IMR-90 (cell line): ENCODE measurements at regions not wholly inside any gene's neighbourhood (a gene's known extent, or its start where the extent isn't known, plus 50 kb on each side); places are given as distances from the start of the nearest gene placed in this dataset.

ENCODE experiments used
- ATAC-seq: fragments of 200-7000 bp; cut with Tn5 transposase; 2 replicates; pipeline ENCODE4 v1.9.1; 2020; ENCODE audit warnings: low read depth, mild to moderate bottlenecking, moderate library complexity
- BruUV-seq: library from RNA; stranded (reverse); fragments of 400-500 nt; replicated peaks from 2 replicates; lab custom pipeline; 2021; lab: Mats Ljungman, UMichigan
- CTCF ChIA-PET: fragments of 300-600 bp; formaldehyde crosslinking; extraction: SDS; loops from one replicate; lab custom pipeline; 2021; ENCODE audit warnings: antibody characterized with exemption; lab: Yijun Ruan, JAX
- POLR2A ChIA-PET: fragments of 300-600 bp; sonication (Branson Sonifier 250); formaldehyde crosslinking; loops from one replicate; lab custom pipeline; 2022; ENCODE audit warnings: antibody characterized with exemption; ENCODE audit not compliant: unreplicated experiment; lab: Charles Lee
- DNase-seq: peaks from one replicate; pipeline ENCODE4 v3.0.0; 2013
- H2AFZ ChIP-seq: replicated peaks from 2 replicates; pipeline ENCODE3; 2013; ENCODE audit warnings: low read length, mild to moderate bottlenecking; ENCODE audit not compliant: poor library complexity
- H2AK5ac ChIP-seq: 2 replicates; pipeline ENCODE4 v1.6.1; 2013; ENCODE audit warnings: low read depth, low read length, inconsistent platforms
- H2AK9ac ChIP-seq: replicated peaks from 2 replicates; pipeline ENCODE3; 2013; ENCODE audit warnings: mild to moderate bottlenecking, low read depth, low read length, moderate library complexity; ENCODE audit not compliant: poor library complexity
- H2BK120ac ChIP-seq: 2 replicates; pipeline ENCODE4 v1.6.1; 2013; ENCODE audit warnings: low read depth, low read length, inconsistent platforms
- H2BK15ac ChIP-seq: 3 replicates; pipeline ENCODE4 v1.6.1; 2013; ENCODE audit warnings: low read depth, low read length, inconsistent platforms
- H2BK20ac ChIP-seq: 2 replicates; pipeline ENCODE4 v1.6.1; 2013; ENCODE audit warnings: low read depth, mild to moderate bottlenecking, inconsistent platforms, low read length, moderate library complexity
- H2BK5ac ChIP-seq: 2 replicates; pipeline ENCODE4 v1.6.1; 2013; ENCODE audit warnings: mild to moderate bottlenecking, low read depth, low read length, inconsistent platforms; ENCODE audit not compliant: poor library complexity, severe bottlenecking
- H3K14ac ChIP-seq: replicated peaks from 2 replicates; pipeline ENCODE4 v1.6.1; 2013; ENCODE audit warnings: low read depth, low read length, inconsistent platforms
- H3K18ac ChIP-seq: 2 replicates; pipeline ENCODE4 v1.6.1; 2013; ENCODE audit warnings: low read depth, low read length, control low read depth
- H3K23ac ChIP-seq: 2 replicates; pipeline ENCODE4 v1.6.1; 2013; ENCODE audit warnings: low read depth, low read length, inconsistent platforms
- H3K27ac ChIP-seq: 2 replicates; pipeline ENCODE4 v1.5.1; 2013; ENCODE audit warnings: mild to moderate bottlenecking, control low read depth, low read length; ENCODE audit not compliant: insufficient read depth
- H3K27me3 ChIP-seq: 2 replicates; pipeline ENCODE4 v1.6.1; 2013; ENCODE audit warnings: low read length; ENCODE audit not compliant: control insufficient read depth, insufficient read depth
- H3K36me3 ChIP-seq: 2 replicates; pipeline ENCODE4 v1.6.1; 2013; ENCODE audit warnings: low read length, mixed read lengths; ENCODE audit not compliant: control insufficient read depth, insufficient read depth
- H3K4ac ChIP-seq: 2 replicates; pipeline ENCODE4 v1.6.1; 2013; ENCODE audit warnings: low read depth, low read length, inconsistent platforms
- H3K4me1 ChIP-seq: 2 replicates; pipeline ENCODE4 v1.6.1; 2013; ENCODE audit warnings: low read length, mixed read lengths; ENCODE audit not compliant: control insufficient read depth, insufficient read depth
- H3K4me2 ChIP-seq: 2 replicates; pipeline ENCODE4 v1.6.1; 2013; ENCODE audit warnings: low read depth, mild to moderate bottlenecking, control low read depth, low read length, moderate library complexity
- H3K4me3 ChIP-seq: 2 replicates; pipeline ENCODE4 v1.5.1; 2013; ENCODE audit warnings: low read depth, mild to moderate bottlenecking, control low read depth, low read length, moderate library complexity; ENCODE audit not compliant: insufficient read depth
- H3K56ac ChIP-seq: 2 replicates; pipeline ENCODE4 v1.6.1; 2013; ENCODE audit warnings: low read length, inconsistent platforms; ENCODE audit not compliant: insufficient read depth; ENCODE audit errors: extremely low read depth
- H3K79me1 ChIP-seq, 2 experiments: 2 replicates each; pipeline ENCODE4 v1.6.1; 2013; ENCODE audit warnings: low read length in 2 of 2, inconsistent platforms in 1 of 2, low read depth in 1 of 2
- H3K9ac ChIP-seq: 2 replicates; pipeline ENCODE4 v1.6.1; 2013; ENCODE audit warnings: low read depth, low read length, control low read depth
- H3K9me1 ChIP-seq: 2 replicates; pipeline ENCODE4 v1.6.1; 2013; ENCODE audit warnings: low read length, inconsistent platforms; ENCODE audit not compliant: insufficient read depth
- H3K9me3 ChIP-seq: 2 replicates; pipeline ENCODE4 v1.6.1; 2013; ENCODE audit warnings: low read length; ENCODE audit not compliant: control insufficient read depth, insufficient read depth
- H4K20me1 ChIP-seq: 2 replicates; pipeline ENCODE4 v1.6.1; 2013; ENCODE audit warnings: low read length, inconsistent platforms; ENCODE audit not compliant: insufficient read depth
- H4K5ac ChIP-seq: 2 replicates; pipeline ENCODE4 v1.6.1; 2013; ENCODE audit warnings: mild to moderate bottlenecking, low read depth, low read length, control low read depth
- H4K8ac ChIP-seq, 2 experiments: 2 replicates each; pipeline ENCODE4 v1.6.1; 2013; ENCODE audit warnings: low read depth in 2 of 2, low read length in 2 of 2, control low read depth in 1 of 2, inconsistent platforms in 1 of 2
- H4K91ac ChIP-seq: 2 replicates; pipeline ENCODE4 v1.6.1; 2013; ENCODE audit warnings: low read depth, low read length, inconsistent platforms; ENCODE audit not compliant: insufficient read depth
- BHLHE40 ChIP-seq: fragments of 150-350 bp; IDR thresholded peaks from 2 replicates; pipeline ENCODE4 v1.6.1; 2016; ENCODE audit warnings: mild to moderate bottlenecking, low read depth, low read length
- CEBPB ChIP-seq: IDR thresholded peaks from 2 replicates; pipeline ENCODE4 v1.6.1; 2012; ENCODE audit warnings: low read depth, low read length, improper control_type of control experiment
- CHD1 ChIP-seq: IDR thresholded peaks from 2 replicates; pipeline ENCODE4 v1.6.1; 2012; ENCODE audit warnings: low read depth, low read length, improper control_type of control experiment
- ELK1 ChIP-seq: fragments of 150-350 bp; IDR thresholded peaks from 2 replicates; pipeline ENCODE4 v1.6.1; 2016; ENCODE audit warnings: low read depth, mild to moderate bottlenecking, low read length, moderate library complexity, borderline replicate concordance
- FOS ChIP-seq: fragments of 150-350 bp; IDR thresholded peaks from 2 replicates; pipeline ENCODE4 v1.6.1; 2016; ENCODE audit warnings: low read depth, low read length
- MAFK ChIP-seq: IDR thresholded peaks from 2 replicates; pipeline ENCODE4 v1.6.1; 2012; ENCODE audit warnings: low read depth, low read length, improper control_type of control experiment
- MAZ ChIP-seq: IDR thresholded peaks from 2 replicates; pipeline ENCODE4 v1.6.1; 2012; ENCODE audit warnings: low read depth, mild to moderate bottlenecking, low read length, improper control_type of control experiment, moderate library complexity, borderline replicate concordance
- MXI1 ChIP-seq: IDR thresholded peaks from 2 replicates; pipeline ENCODE4 v1.6.1; 2012; ENCODE audit warnings: low read depth, mild to moderate bottlenecking, low read length, moderate library complexity, borderline replicate concordance
- NFE2L2 ChIP-seq: fragments of 150-350 bp; IDR thresholded peaks from 2 replicates; pipeline ENCODE4 v1.6.1; 2016; ENCODE audit warnings: low read depth, mild to moderate bottlenecking, low read length
- POLR2A ChIP-seq: IDR thresholded peaks from 2 replicates; pipeline ENCODE4 v1.6.1; 2012; ENCODE audit warnings: mild to moderate bottlenecking, low read depth, low read length
- RAD21 ChIP-seq: IDR thresholded peaks from 2 replicates; pipeline ENCODE4 v1.6.1; 2012; ENCODE audit warnings: low read length, improper control_type of control experiment
- RCOR1 ChIP-seq: IDR thresholded peaks from 2 replicates; pipeline ENCODE4 v1.6.1; 2012; ENCODE audit warnings: mild to moderate bottlenecking, low read length, improper control_type of control experiment; ENCODE audit not compliant: insufficient replicate concordance
- RFX5 ChIP-seq: IDR thresholded peaks from 2 replicates; pipeline ENCODE4 v1.8.0; 2012; ENCODE audit warnings: low read depth, mild to moderate bottlenecking, low read length, moderate library complexity
- SMC3 ChIP-seq: fragments of 150-350 bp; IDR thresholded peaks from 2 replicates; pipeline ENCODE4 v1.6.1; 2016; ENCODE audit warnings: low read depth, mild to moderate bottlenecking, antibody characterized with exemption, low read length, moderate library complexity
- USF2 ChIP-seq: fragments of 150-350 bp; IDR thresholded peaks from 2 replicates; pipeline ENCODE4 v1.6.1; 2017; ENCODE audit warnings: mild to moderate bottlenecking, antibody characterized with exemption, low read length, low read depth
- WGBS, 2 experiments: methylation state at CpG; one replicate each; pipeline versions ENCODE4 v1.1.5 to v1.1.7; 2013; ENCODE audit warnings: missing lambda C conversion rate in 2 of 2; ENCODE audit not compliant: insufficient read length in 1 of 2; ENCODE audit errors: extremely low coverage in 2 of 2; 5-methylcytosine and 5-hydroxymethylcytosine counted together
- dilution Hi-C: fragments of 300-500 bp; cut with HindIII; formaldehyde crosslinking; loops from one replicate; pipeline ENCODE4 v1.14.3; 2018; ENCODE audit warnings: low sequenced_read_pairs; ENCODE audit not compliant: unreplicated experiment
- in situ Hi-C: fragments of 300-500 bp; cut with MboI; formaldehyde crosslinking; loops from 3 replicates; pipeline ENCODE4 v1.14.3; 2019; ENCODE audit warnings: low sequenced_read_pairs, inconsistent platforms, mixed read lengths
- intact Hi-C: fragments of 100-400 bp; cut with micrococcal nuclease; formaldehyde crosslinking; loops from 2 replicates; pipeline ENCODE4 v1.10.0; 2022
- TF ChIP-seq, protein P1 (sequence below): conservative IDR thresholded peaks from 2 replicates; pipeline ENCODE4 v1.5.1; 2012; ENCODE audit warnings: mild to moderate bottlenecking, low read depth, low read length, improper control_type of control experiment

DNA sequence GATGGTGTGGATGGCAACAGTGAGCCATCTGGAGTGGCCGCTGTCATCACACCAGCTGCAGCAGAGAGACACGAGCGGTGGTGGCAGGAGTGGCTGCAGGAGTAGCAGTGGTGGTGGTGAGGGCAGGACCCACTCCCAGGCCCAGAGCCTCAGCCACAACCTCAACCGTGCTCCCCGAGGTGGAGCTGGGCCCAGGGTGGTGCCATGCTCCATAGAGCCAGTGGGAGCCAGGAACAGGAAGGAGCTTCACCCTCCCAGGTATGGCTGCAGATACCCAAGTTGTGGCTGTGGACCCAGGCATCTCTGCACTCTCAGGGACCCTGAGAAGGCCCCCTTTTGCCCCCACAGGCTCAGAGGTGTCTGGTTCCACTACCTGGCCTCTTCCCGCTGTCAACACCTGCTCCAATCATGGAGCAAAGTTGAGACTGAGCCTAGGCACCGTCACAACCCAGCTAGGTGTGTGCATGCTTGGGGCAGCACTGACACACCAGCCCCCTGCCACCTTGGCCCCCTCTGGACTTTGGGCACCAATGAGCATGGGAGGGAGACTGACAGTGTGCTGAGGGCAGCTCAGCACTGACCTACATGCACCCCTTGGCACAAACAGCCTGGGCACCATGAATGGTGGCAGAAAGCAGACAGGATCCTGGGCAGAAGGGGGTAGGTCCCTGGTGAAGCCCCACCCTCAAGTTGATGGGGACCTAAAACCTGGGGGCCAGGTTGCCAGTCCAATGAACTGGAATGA is 188.9 kb downstream of the NDUFA10 start:
- intact Hi-C loops = no loop called here
- in situ Hi-C loops = no loop called here
- Histone ChIP-seq H3K4me1 (no peaks in the 10 kb centered on the region), H2BK5ac (no peak overlapping the region), H3K23ac (no peak overlapping the region), H3K18ac (no peak overlapping the region), H3K79me1 (no peaks in the 10 kb centered on the region), H2BK15ac (no peak overlapping the region), H2BK20ac (no peak overlapping the region), H3K4me3 (no peak overlapping the region), H2AK9ac (no peak overlapping the region), H3K9ac (no peak overlapping the region), H2BK120ac (no peak overlapping the region), H3K36me3 (no peaks in the 10 kb centered on the region), H2AFZ (no peak overlapping the region), H3K9me1 (no peaks in the 10 kb centered on the region), H4K8ac (no peak overlapping the region), H3K27ac (no peak overlapping the region), H3K14ac (no peak overlapping the region), H3K4ac (no peak overlapping the region), H4K91ac (no peak overlapping the region), H3K9me3 (peaks cover 39% of the 10 kb centered on the region), H3K27me3 (no peaks in the 10 kb centered on the region), H2AK5ac (no peak overlapping the region), H3K56ac (no peak overlapping the region), H3K4me2 (no peak overlapping the region), H4K20me1 (no peaks in the 10 kb centered on the region), H4K5ac (no peak overlapping the region)
- no peak for ATAC-seq
- ChIA-PET POLR2A (no interaction called here), CTCF (no interaction called here)
- dilution Hi-C loops = no loop called here
- WGBS, 2 experiments = 86% methylated on average over 1 of the region's 7 CpGs; no CpG with 5 or more reads in 1 of the 2 experiments
- BruUV-seq = no TSS peak
- TF ChIP-seq MXI1 = no peak
- no peak for TF ChIP-seq RFX5
- TF ChIP-seq MAFK = no peak
- TF ChIP-seq, protein P1, sequence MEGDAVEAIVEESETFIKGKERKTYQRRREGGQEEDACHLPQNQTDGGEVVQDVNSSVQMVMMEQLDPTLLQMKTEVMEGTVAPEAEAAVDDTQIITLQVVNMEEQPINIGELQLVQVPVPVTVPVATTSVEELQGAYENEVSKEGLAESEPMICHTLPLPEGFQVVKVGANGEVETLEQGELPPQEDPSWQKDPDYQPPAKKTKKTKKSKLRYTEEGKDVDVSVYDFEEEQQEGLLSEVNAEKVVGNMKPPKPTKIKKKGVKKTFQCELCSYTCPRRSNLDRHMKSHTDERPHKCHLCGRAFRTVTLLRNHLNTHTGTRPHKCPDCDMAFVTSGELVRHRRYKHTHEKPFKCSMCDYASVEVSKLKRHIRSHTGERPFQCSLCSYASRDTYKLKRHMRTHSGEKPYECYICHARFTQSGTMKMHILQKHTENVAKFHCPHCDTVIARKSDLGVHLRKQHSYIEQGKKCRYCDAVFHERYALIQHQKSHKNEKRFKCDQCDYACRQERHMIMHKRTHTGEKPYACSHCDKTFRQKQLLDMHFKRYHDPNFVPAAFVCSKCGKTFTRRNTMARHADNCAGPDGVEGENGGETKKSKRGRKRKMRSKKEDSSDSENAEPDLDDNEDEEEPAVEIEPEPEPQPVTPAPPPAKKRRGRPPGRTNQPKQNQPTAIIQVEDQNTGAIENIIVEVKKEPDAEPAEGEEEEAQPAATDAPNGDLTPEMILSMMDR = no peak
- TF ChIP-seq USF2 = no peak
- TF ChIP-seq RCOR1 = no peak
- no peak for TF ChIP-seq SMC3
- no peak for TF ChIP-seq FOS
- TF ChIP-seq CEBPB = no peak
- no peak for TF ChIP-seq CHD1
- TF ChIP-seq BHLHE40 = no peak
- TF ChIP-seq ELK1 = no peak
- no peak for TF ChIP-seq MAZ
- TF ChIP-seq POLR2A = no peak
- TF ChIP-seq RAD21 = no peak
- TF ChIP-seq NFE2L2 = no peak
- DNase-seq = no peak
